ENCODE measurements at regions not wholly inside any gene's neighbourhood (a gene's known extent, or its start where the extent isn't known, plus 50 kb on each side); places are given as distances from the start of the nearest gene placed in this dataset.

DNA sequence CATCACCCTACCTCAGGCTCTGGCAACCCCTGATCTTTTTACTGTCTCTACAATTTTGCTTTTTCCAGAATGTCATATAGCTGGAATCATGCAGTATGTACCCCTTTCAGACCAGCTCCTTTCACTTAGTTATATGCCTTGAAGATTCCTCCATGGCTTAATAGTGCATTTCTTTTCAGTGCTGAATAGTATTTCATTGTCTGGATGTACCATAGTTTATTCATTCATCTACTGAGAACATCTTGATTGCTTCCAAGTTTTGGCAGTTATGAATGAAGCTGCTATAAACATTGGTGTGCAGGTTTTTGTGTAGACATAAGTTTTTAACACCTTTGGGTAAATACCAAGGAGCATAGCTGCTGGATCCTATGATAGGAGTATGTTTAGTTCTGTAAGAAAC lies 50.8 kb upstream of the ANP32A start:
- no peak for DNase-seq (ENCODE audit: low spot score)

DNA sequence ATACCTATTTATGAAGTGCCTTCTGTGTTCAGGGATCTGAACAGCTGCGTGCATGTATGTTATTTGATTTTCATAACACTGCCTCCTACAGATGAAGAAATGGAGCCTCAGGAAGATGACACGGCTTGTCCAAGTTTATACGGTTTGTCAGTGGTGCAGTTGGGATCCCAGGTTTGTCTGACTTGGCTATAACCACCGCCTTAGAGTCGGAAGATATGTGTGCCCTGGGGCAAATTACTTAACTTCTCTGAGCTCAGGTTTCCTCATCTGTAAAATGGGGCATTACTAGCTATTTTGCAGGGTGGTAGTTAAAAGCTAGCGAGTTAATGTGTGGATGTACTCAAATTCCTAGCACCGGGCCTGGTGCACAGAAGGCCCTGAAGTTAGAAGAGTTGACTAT lies 54.1 kb upstream of the ANP32A start:
- DNase-seq (ENCODE audit: low spot score) = no peak

DNA sequence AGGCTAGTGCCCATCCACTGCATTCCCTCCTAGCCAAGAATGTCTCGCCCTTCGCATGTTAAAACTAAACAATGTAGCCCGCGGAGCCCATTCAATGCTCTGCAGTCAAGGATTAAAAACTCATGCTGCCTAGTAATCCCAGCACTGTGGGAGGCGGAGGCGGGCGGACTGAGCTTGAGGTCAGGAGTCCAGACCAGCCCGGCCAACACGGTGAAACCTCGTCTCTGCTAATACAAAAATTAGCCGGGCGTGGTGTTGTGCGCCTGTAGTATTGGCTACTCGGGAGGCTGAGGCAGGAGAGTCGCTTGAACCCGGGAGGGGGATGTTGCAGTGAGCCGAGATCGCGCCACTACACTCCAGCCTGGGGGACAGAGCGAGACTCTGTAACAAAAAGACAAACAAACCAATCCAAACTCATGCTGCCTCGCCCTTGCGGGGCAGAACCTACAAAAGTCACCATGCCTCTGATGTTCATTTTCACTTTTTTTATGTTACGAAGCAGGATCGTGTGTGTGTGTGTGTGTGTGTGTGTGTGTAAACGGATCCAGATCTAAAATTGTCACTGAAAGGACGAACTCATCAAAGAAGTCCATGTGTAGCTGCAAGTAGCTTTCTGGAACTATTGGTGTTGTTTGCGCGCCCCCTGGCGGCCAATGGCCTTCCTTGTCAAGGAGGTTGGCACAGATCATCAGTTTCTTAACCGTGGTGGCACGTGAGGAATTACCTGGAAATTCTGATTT lies 54.8 kb upstream of the SPESP1 start:
- DNase-seq (ENCODE audit: low spot score) = peak; percentile 93

DNA sequence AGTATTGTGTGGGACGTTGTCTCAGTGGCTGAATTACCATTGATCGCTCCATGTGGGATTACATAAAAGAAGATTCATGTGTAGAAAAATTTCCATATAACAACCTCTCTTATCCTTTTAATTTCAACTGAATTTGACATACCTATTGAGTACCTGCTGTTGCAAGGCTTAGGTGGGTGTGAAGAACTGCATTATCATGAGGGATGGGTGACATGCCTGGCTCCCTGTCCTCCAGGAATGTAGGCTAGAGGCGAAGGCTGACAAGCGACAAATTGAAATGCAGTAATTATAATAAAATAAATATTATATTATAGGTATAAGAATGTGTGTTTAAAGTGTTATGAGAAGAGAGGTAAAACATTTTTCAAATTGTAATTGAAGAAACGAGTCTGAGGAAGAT lies 52.7 kb upstream of the SPESP1 start:
- no peak for DNase-seq (ENCODE audit: low spot score)

- no peak for DNase-seq (ENCODE audit: low spot score)
These were observed 49.9 kb upstream of the SPESP1 start for GRCh38 chr15:68880382-68880781.
